DOHH2 (cell line): ENCODE measurements at regions not wholly inside any gene's neighbourhood (a gene's known extent, or its start where the extent isn't known, plus 50 kb on each side); places are given as distances from the start of the nearest gene placed in this dataset.

Experiments used
- EZH2phosphoT487 ChIP-seq: fragments of 200-600 bp; sonication (generic); IDR thresholded peaks from 2 replicates; pipeline ENCODE4 v1.6.1; 2017; ENCODE audit warnings: borderline replicate concordance, mild to moderate bottlenecking, antibody characterized with exemption, low read length, moderate library complexity, mixed read lengths
- TF ChIP-seq, protein P1 (sequence below): fragments of 200-600 bp; sonication (generic); IDR thresholded peaks from one replicate; pipeline ENCODE4 v1.5.1; 2014; ENCODE audit warnings: antibody characterized with exemption, mild to moderate bottlenecking, low read depth, low read length; ENCODE audit not compliant: poor library complexity, severe bottlenecking

DNA sequence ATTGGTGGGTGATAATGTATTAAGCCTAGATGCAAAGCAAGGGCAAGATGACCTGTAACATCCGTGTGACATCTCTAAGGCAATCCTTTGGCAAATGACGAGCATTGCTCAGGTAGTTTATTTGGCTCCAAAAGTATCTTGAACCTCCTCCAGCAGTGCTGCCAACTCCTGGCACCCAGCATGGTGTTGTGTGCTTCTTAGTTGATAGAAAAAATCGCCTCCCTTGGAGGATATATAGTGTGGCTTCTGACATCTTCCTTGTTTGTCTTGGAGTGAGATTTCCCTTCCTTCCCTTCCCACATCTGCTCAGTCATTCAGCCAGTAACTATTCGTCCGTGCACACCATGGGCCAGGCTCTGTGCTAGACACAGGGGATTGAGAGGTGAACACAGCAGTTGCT, 121.8 kb downstream of the TOMM20 start:
- TF ChIP-seq, protein P1, sequence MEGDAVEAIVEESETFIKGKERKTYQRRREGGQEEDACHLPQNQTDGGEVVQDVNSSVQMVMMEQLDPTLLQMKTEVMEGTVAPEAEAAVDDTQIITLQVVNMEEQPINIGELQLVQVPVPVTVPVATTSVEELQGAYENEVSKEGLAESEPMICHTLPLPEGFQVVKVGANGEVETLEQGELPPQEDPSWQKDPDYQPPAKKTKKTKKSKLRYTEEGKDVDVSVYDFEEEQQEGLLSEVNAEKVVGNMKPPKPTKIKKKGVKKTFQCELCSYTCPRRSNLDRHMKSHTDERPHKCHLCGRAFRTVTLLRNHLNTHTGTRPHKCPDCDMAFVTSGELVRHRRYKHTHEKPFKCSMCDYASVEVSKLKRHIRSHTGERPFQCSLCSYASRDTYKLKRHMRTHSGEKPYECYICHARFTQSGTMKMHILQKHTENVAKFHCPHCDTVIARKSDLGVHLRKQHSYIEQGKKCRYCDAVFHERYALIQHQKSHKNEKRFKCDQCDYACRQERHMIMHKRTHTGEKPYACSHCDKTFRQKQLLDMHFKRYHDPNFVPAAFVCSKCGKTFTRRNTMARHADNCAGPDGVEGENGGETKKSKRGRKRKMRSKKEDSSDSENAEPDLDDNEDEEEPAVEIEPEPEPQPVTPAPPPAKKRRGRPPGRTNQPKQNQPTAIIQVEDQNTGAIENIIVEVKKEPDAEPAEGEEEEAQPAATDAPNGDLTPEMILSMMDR = no peak
- TF ChIP-seq EZH2phosphoT487 = no peak
